ENCODE measurements at regions not wholly inside any gene's neighbourhood (a gene's known extent, or its start where the extent isn't known, plus 50 kb on each side); places are given as distances from the start of the nearest gene placed in this dataset.
A peak's percentile ranks its signal among the peaks of the same experiment; 100 is the strongest.

DNA sequence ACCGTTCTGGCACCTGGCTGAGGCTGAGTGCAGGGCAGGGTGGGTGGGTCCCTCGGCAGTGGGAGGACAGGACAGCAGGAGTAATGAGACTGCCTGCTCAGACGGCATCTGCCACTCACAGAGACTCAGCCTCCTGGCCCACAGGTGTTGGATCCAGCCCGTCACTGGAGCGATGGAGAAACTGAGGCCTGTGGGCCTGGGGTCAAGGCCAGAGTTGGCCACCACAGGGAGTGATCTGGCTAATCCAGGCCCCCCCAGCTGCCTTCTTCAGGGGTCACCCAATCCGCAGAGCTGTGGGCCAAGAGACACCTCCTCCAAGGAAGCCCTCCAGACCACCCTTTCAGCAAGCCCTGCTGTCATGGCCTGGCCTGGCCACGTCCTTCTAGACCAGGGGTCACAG, 103.7 kb upstream of the VSTM2B start:
- no peak for DNase-seq

DNA sequence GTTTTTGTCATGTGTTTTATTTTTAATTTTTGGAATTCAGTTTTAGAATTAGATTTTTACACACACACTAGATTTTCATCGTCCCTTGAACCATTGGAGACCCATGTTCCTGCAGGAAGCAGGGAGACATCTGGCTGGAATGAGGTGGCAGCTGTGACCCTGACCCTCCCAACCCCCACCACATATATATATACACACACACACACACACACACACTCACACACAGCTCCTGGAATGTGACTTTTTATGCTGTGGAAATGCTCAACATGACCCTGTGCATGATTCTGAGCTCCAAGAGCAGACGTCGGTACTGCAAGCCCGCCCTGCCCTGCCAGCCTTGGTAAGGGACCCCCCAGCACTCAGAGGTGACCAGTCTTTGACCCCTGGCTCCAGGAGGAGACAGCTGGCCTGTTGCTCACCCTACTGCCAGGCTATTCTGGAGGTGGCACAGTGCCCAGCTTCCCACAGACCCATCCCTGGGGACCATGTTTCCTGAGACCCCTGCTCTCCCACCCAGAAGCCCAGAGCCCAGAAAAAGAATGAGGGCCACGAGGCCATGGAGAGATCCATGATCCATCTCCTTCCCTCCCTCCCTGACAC, 103.2 kb upstream of the VSTM2B start:
- DNase-seq: no peak

DNA sequence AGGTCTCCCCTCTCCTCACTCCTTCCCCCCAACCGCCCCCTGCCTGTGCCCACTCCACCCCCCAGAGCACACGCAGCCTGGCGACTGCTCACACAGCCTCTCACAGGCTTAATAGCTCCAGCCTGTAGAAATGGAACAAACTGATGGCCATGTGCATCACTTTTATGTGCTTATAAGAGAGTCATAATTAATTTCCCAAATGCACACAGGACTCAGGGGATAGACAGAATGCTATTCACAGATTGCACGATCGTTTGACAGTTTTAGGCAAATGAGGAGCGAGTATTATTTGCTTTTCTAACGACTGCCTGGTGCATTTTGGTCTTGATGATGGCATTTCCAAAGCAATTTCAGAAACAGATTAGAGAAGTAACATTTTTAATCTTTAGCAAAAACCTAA, 97.7 kb upstream of the VSTM2B start:
- no peak for DNase-seq

DNA sequence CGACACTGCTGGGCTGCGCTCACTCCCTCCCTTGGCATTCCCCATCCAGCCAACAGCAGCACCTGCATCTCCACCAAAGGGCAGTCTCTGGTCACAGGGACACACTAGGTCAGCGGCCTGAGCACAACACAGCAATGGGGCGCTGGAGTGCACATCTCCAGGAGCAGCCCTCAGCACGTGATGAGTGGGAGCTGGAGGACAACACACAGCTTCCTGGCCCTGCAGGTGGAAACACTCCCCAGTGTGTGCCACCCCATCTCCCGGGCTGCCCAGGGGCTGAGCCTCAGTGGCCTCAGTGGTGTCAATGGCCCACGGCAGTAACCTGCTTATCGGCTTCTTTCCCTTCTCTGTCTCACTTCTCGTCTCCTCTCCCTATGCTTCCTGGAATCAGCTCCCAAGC, 96.8 kb upstream of the VSTM2B start:
- DNase-seq: no peak

DNA sequence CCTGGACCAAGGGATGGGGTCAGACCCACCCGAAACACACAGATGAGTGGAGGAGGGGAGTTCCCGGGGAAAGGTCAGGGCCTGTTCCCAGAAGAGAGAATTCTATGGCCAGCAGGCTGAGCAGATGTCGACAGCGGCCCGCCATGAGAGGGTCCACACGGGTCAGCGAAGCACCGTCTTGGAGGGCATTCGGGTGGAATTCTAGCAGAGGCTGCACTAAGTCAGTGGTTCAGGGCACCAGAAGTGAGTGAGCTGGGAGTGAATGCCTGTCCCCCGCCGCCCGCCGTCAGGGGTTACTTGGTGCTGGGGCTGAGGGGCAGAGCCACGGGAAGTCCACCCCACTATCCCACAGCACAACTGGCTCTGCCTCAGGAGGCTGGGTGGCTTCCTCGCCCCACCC, 96.2 kb upstream of the VSTM2B start:
- no peak for DNase-seq

DNA sequence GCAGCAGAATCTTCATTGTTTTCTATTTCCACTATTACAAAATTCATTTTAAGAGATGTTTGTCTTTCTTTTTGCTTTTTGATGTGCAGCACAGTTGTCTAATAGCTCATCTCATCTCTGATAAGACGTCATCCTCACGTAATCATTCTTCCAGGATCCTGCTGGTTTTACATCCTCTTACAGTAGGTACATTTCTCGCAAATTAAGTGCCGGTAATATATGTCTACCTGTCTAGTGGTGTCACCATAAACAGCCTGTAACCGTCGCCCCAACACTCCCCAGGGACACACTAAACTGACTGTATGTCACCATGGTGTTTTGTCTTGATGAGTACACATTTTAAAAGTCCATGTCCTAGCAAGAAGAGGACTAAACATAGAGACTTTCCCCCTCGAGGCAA, 94.5 kb upstream of the VSTM2B start:
- no peak for DNase-seq

DNA sequence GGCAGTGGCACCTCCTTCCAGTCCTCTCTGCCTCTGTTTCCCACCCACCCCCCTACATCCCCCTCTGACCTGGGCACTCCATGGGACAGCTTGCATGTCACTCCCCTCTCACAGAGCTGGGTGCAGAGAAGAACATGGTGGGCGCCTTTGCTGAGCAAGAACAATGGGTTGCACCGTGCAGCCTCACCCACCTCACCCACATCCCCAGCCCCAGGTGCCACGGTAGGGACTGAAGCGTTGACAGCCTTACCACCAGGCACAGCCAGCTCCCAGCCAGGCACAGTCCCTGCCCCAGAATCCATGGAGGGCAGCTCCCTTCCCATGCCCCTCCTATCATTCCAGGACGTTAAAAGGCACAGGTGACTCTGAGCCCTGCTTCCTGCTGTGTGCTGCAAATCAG, 93.1 kb upstream of the VSTM2B start:
- no peak for DNase-seq

DNA sequence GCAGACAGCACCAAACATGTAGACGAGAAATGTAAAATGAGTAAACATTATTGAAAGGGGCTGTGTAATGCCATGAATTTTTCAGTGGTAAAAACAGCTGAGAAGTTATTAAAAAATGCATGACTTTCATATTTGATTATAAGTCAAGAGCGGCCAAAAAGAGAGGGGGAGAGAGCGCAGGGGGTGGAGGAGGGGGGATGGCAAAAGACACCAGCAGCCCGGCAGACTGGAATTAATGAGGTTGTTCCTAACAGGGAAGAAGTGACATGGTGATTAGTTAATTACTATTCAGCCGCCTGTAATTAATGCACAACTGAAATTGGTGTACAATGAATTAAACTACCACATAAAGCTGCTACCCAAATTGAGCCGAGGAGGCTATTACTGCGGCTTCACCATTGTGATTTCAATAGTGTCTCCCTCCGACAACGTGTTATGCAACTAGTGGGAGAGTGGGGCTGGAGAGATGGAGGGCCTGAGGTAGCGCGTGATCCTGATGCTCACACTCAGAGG, 89.1 kb upstream of the VSTM2B start:
- no peak for DNase-seq

DNA sequence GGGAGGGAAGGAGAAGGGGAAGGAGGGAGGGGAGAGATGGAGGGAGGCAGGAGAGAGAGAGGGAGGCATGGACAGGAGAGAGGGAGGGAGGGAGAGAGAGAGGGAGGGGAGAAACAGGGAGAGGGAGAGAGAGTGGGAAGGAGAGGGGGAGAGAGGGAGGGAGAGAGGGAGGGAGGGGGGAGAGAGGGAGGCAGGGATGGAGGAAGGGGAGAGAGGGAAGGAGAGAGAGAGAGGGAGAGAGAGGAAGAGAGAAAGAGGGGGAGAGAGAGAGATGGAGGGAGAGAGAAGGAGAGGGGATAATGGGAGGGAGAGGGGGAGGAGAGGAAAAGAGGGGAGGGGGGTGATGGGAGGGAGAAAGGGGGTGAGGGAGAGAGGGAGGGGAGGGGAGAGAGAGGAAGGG, 86.8 kb upstream of the VSTM2B start:
- DNase-seq: no peak

DNA sequence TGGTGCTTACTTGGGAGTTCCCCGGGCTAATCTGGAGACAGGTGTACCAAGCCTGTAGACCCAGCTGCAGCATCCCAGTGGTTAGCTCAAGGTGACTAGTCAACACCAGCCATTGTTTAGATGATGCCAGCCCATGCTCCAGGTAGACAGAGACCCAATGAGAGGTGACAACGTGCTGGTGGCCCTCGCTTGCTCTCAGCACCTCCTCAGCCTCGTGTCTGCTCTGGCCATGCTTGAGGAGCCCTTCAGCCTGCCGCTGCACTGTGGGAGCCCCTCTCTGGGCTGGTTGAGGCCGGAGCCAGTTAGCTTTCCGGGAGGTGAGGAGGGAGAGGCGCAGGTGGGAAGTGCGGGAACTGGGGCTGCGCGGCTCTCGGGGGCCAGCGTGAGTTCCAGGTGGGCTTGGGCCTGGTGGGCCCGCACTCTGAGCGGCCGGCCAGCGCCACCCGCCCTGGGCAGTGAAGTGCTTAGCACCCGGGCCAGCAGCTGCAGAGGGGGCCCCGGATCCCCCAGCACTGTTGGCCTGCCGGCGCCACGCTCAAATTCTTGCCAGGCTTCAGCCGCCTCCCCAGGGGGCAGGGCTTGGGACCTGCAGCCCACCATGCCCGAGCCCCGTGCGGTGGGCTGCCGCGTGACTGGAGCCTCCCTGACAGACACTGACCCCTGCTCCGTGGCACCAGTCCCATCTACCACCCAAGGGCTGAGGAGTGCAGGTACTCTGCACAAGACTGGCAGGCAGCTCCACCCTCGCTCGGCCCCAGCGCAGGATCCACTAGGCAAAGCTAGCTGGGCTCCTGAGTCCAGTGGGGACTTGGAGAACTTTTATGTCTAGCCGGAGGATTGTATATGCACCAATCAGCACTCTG, 85.9 kb upstream of the VSTM2B start:
- DNase-seq: no peak

DNA sequence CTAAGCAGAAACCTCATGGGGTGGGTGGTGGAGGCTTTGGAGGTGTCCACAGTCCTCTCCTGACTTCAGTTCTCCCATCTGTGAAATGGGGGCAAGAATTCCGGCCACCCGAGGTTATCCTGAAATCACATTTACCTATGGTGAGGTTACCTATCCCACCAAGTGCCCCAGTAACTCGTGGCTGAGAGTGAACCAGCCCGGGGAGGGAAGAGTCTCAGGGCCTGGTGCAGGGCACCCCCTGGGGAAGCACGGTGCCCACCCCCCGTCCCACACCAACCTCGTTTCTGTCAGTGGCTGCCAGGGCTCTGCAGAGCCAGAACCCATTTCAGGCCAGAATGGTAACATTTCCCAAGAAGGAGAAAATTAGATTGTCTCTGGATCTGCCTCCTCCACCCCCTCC, 83.7 kb upstream of the VSTM2B start:
- DNase-seq: no peak

DNA sequence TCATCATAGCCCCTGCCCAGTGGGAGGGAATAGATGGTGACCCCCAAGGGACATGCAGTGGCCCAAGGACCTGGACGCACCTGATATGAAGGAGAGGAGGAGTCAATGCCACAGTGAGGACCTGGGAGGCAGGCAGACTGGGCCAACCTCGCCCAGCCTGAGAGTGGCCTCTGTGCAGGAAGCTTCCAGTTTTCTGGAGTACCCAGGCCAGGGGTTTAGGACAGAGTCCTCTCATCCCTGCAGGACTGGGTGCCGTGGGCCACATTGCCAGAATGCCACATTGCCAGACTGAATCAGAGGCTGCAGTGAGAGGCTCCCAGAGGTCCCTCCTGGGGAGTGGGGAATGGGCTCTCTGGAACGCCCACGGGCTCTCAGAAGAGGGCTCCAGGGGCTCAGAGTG, 82.9 kb upstream of the VSTM2B start:
- DNase-seq: no peak

DNA sequence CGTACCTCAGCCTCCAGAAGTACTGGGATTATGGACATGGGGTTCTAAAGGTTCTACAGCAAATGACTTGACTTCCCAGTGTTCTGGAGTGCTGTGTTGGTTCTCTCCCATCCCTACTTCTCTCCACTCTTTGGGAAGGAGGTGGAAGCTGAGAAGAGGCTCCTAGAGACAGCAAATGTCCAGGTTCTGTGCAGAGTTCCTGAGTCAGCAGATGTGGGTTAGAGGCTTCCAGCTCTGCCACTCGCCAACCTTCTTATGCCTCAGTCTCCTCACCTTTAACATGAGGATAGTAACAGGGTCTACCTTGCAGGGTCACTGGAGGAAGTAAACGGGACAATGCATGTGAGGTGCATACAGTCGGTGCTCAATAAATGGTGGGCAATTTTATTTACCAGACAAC, 80.5 kb upstream of the VSTM2B start:
- no peak for DNase-seq

DNA sequence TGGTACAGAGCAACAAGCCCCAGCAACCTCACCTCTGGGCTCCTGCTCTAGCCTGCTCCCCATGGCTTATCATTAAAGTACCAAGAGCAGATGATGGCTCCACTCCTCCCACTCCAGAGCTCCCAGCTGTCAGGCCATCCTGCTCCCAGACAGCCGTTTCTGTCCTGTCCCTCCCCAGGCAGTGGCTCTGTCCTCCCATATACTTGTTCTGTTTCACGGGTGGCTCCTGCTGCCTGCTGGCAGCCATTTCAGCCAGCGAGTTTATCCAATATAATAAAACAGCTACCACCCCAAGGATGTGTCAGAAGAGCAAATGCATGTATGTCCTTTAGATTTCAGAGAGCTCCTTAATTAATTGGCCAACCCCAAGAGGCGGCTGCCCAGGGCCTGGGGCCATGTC, 79.4 kb upstream of the VSTM2B start:
- DNase-seq: no peak

DNA sequence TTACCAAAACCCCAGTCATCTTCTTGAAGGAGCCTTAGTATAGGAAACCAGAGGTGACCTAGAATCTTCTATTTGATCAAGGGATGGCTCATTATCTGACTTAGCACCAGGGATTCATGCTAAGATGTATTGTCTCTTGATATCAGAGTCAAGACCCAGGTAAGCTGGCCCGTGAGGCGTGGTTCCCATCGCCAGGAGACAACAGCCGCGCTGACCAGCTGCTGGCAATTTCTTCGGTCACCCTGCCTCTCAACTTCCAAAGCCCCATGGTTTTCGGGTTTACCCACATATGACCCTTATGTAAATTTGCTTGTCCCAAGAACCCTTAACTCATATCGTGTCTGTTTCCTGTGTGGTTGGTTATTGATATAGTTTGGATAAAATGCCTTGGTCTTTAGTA, 77.7 kb upstream of the VSTM2B start:
- no peak for DNase-seq

DNA sequence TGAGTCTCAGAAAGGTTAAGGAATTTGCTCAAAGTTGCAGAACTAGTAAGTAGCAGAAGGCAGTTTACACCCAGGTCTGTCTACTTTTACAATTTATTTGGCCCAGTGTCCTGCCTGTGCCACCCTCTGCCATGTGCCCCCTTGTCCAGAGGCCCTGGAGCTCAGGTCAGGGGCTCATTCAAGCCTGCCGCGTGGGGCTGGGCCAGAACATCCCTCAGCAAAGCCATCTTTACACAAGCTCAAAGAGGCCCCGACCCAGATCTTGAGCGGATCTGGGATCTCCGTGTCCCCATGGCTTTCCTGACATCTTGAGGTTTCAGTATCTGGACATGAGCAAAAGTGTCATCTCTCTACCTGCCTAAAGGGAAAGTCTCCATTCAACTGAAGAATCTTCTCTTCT, 76.4 kb upstream of the VSTM2B start:
- DNase-seq: no peak

DNA sequence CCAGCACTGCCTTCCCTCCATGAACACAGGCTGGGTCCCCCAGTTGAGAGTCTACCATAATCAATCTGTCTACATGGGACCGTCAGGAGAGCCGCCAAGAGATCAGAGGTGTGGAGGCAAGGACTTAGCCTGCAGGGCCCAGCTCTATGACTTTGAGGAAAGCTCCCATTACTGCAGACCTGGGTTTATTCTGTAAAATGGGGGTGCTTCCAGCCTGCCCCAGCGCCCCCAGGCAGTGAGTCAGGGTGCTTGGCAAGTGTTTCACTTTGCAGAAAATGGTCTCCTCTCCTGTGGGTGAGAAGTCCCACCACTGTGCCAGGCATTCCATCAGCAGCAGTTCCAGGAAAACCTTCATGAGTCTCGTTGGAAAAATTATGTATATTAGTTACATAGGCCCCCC, 75.5 kb upstream of the VSTM2B start:
- DNase-seq: no peak

DNA sequence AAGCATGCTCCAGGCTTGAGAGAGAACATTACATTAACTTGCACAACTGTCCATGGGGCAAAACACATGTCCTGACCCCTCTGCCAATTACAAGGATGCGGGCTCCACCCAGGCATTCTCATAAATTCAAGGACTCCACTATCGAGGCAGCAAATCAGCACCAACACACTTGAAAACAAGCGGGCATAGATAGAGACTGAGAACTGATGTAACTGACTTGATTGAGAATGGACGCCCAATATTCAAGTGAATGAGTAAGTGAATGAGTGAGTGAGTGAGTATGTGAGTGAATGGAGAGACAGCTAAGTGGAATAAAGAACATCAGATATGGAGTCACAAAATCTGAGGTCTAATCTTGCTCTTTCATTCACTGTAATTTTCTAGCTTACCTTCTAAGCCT, 75.0 kb upstream of the VSTM2B start:
- no peak for DNase-seq

DNA sequence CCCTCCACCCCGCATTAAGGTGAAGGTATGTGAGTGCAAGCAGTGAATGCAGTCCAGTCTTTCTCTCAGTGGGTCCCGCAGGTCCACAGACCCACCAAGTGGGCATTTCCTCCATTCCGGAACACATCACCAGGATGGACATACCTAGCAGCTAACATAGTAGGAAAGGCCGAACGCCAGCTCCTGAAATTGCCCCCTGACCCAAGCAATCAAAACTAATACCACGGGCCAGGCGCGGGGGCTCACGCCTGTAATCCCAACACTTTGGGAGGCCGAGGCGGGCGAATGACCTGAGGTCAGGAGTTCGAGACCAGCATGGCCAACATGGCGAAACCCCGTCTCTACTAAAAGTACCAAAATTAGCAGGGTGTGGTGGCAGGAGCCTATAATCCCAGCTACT, 71.7 kb upstream of the VSTM2B start:
- DNase-seq: no peak

DNA sequence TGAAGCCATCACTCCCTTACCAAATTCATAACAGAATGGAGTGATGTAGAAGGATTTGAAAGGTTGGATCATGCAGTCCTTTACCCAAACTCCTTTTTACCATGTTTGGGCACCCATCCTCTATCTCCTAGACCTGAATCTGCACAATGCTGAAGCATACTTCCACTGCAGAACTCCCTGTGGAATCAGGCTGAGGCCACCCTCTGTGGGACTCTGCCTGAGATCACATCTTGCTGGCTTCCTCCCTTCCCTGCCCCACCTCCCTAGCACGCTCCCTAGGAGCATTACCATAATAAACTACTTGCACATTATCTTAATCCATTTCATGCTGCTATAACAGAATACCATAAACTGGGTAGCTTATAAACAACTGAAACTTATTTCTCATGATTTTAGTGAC, 68.4 kb upstream of the VSTM2B start:
- no peak for DNase-seq

DNA sequence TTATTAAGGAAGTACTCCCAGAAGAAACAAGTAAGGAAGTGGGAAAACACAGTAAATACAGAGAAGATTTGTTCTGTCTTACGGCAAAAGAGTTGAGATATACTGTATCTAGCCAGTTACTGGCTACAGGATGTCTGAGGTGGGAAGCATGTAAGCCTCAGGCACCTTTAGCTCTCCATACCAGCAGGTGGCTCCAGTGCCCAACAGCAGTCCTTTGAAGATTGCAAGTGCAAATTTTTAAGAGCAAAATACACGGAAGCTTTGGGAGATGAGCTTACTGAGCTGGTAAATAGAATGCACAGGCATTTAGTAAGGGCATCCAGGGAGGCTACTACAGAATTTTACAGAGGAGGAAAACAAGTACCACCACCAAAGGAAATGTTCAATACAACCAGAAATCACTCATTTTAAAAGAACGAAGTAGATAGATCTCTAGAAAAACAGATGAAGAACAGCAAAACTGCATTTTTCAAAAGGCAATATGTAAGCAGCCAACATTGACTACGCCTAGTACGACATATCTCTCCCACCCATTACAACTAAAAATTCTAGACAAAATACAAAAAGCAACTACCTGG, 57.9 kb upstream of the VSTM2B start:
- DNase-seq: peak in 26 of 56 donors; percentile 7 to 73 (median 31)

DNA sequence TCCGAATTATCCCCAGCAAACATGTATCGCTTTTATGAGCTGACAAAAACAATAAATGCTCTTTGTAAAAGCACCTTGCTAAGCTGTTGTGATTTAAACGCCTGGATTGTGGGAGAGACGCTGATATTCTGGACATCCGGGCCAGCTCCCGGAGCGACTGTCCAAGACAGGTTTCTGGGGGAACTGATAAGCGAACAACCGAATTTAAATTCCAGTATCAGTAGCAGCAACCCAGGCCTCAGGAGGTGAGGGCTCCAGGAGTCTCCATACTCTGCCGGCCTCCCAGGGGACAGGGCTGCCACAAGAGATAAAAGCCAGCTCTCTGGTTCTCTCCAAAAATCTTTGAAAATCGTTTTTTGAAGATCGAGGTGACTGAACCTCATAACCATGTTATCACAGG, 50.3 kb upstream of the VSTM2B start:
- DNase-seq: no peak

All from nucleus accumbens (tissue), 56 donors.